ENCODE measurements at regions not wholly inside any gene's neighbourhood (a gene's known extent, or its start where the extent isn't known, plus 50 kb on each side); places are given as distances from the start of the nearest gene placed in this dataset.

DNA sequence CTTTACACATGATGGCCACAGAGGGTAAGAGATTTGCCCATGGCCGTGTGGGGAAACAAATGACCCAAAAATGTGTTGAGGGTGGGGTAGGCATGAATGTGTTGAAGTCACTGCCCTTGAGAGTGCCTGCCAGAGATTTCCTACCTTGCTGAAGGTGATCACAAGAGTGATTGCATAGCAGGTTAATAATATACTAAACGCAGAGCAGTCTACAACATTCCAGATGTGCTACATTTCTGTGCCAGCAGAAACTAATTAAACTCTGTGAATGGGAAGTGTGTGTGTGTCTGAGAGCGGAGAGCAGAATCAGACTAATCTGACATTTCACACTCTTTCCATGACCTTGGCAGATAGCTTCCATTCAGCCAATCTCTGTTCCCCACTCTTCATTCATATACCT, 93.3 kb upstream of the CD53 start:
- in situ Hi-C loops (cut with HindIII; ENCODE audit: low sequenced_read_pairs): no loop called here
- no peak for TF ChIP-seq CTCF (IDR thresholded peaks at IDR 0.05; ENCODE audit: low read depth, low read length)
- no peak overlapping the region for H3K4me3 ChIP-seq (ENCODE audit: low read depth, low read length)
- DNase-seq (ENCODE audit: low read depth, low spot score): no peak

GRCh38 chr1:110778821-110779220, 94.1 kb upstream of the CD53 start:
- H3K4me3 ChIP-seq (ENCODE audit: low read depth, low read length): no peak overlapping the region
- DNase-seq (ENCODE audit: low read depth, low spot score): no peak
- TF ChIP-seq CTCF (IDR thresholded peaks at IDR 0.05; ENCODE audit: low read depth, low read length): no peak
- in situ Hi-C loops (cut with HindIII; ENCODE audit: low sequenced_read_pairs): no loop called here

GRCh38 chr1:110777228-110777627, 95.7 kb upstream of the CD53 start:
- H3K4me3 ChIP-seq (ENCODE audit: low read depth, low read length): no peak overlapping the region
- DNase-seq (ENCODE audit: low read depth, low spot score): no peak
- in situ Hi-C loops (cut with HindIII; ENCODE audit: low sequenced_read_pairs): no loop called here
- no peak for TF ChIP-seq CTCF (IDR thresholded peaks at IDR 0.05; ENCODE audit: low read depth, low read length)

- DNase-seq (ENCODE audit: low read depth, low spot score): no peak
- H3K4me3 ChIP-seq (ENCODE audit: low read depth, low read length): no peak overlapping the region
- in situ Hi-C loops (cut with HindIII; ENCODE audit: low sequenced_read_pairs): no loop called here
- TF ChIP-seq CTCF (IDR thresholded peaks at IDR 0.05; ENCODE audit: low read depth, low read length): no peak
Measured at GRCh38 chr1:110774398-110774797, 98.5 kb upstream of the CD53 start.

DNA sequence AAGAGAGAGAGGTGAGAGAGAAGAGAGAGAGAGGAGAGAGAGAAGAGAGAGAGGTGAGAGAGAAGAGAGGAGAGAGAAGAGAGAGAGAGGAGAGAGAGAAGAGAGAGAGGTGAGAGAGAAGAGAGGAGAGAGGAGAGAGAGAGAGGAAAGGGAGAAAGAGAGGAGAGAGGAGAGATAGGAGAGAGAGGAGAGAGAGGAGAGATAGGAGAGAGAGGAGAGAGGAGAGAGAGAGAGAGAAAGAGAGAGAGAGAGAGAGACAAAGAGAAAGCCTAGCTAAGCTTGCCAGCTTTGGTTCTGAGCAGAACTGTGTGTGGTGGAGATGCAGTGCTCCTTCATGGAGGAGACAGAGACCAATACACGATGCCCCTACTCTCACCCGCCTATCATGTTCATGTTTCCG, 99.1 kb upstream of the KCNA3 start:
- TF ChIP-seq CTCF (IDR thresholded peaks at IDR 0.05; ENCODE audit: low read depth, low read length): no peak
- in situ Hi-C loops (cut with HindIII; ENCODE audit: low sequenced_read_pairs): no loop called here
- no peak for DNase-seq (ENCODE audit: low read depth, low spot score)
- H3K4me3 ChIP-seq (ENCODE audit: low read depth, low read length): no peak overlapping the region

GRCh38 chr1:110771245-110772022, 96.7 kb upstream of the KCNA3 start:
- in situ Hi-C loops (cut with HindIII; ENCODE audit: low sequenced_read_pairs): no loop called here
- no peak overlapping the region for H3K4me3 ChIP-seq (ENCODE audit: low read depth, low read length)
- TF ChIP-seq CTCF (IDR thresholded peaks at IDR 0.05; ENCODE audit: low read depth, low read length): no peak
- no peak for DNase-seq (ENCODE audit: low read depth, low spot score)

Measured in astrocyte of the spinal cord (primary cell).